Daoy (cell line): ENCODE measurements at regions not wholly inside any gene's neighbourhood (a gene's known extent, or its start where the extent isn't known, plus 50 kb on each side); places are given as distances from the start of the nearest gene placed in this dataset.

ENCODE experiments used
- DNase-seq: peaks from one replicate; pipeline ENCODE4 v3.0.0-alpha.2; 2015; ENCODE audit warnings: low read depth

- no peak for DNase-seq
These were observed 254.6 kb upstream of the MAN1A1 start for GRCh38 chr6:119604124-119604523.

DNA sequence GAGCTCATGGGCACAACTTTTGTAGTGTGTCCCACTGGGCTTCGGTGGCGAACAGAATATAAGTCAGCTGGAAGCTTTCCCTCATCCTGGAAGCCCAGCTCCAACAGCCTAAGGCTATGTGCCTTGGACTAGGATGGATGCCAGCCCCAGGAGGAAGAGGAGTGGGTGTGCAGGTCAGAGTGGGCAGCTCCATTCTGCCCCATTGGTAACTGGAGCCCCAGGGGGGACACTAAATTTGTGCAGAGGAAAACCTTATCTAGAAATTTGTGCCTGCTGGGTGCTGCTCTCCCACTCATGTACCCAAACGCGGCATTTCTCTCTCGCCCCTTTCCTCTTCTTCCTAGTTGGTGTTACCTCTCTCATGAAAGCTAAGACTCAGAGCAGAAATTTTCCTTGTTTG lies 253.9 kb upstream of the MAN1A1 start:
- no peak for DNase-seq

DNA sequence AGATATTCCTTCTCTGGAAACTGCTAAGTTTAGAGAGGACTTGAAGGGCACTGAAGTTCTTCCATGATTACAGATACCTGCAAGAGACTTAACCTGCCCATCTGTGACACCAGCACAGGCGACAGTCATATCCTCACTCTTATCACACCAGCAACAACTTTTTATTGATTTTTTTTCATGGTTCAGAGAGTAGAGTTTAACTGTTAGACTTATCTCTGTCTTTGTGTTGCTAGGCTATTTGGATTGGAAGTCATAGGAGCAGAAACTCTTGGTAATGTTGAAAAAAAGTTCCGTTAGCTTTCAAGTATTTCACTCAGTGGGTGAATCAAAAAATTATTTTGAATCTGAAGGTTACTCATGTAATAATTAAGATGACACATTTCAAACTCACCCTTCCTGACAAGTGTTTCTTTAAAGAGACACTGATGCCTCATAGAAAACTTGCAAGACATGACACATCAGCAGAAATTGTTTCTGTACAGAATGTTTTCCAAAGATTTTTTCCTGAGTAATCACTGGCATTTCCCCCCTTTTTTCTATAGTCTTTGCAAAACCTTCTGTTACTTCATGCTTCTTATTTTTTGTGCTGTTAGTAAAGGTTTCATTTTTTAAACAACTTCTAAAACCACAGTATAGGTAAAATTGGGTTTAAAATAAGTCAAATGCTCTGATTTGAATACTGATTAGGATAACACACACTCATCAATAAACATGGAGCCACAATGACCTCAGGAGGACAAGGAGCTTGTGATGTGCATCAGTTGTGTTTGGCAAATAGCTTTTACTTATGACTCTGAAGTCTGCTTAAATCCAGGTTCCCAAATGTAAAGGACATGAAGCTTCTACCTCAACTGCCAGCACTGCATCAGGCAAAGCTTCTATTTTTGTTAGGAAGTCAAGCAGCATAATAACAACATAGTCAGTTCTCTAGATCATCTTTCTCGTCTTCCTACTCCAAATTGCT lies 252.9 kb upstream of the MAN1A1 start:
- no peak for DNase-seq

DNA sequence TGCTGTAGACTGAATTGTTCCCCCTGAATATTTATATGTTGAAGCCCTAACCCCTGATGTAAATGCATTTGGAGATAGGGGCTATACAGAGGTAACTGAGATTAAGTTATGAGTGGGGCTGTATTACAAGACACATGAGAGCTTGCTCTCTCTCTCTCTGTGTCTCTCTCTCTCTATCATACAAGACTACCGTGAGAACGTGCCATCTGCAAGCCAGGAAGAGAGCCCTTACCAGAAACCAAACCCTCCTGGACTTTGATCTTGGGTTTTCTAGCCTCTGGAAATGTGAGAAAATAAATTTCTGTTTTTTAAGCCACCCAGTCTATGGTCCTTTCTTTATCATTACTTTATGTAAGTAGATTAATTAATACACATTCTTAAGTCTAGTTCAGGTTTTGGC lies 249.3 kb upstream of the MAN1A1 start:
- DNase-seq, result no peak

DNA sequence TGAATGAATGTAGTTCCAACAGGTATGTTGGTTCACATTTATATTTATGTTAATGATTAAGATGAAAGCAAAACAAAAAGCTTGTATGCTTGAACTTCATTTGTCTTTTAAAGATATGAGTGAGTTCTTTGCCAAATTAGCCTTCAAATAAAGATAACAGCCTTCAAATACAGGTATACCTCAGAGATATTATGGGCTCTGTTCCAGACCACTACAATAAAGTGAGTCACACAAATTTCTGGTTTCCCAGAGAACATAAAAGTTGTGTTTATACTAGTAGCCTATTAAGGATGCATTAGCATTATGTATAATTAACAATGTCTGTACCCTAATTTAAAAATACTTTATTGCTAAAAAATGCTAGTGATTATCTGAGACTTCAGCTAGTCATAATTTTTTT lies 245.3 kb upstream of the MAN1A1 start:
- DNase-seq, result no peak

- DNase-seq, result no peak
These were observed 241.7 kb upstream of the MAN1A1 start for GRCh38 chr6:119591235-119591634.

DNA sequence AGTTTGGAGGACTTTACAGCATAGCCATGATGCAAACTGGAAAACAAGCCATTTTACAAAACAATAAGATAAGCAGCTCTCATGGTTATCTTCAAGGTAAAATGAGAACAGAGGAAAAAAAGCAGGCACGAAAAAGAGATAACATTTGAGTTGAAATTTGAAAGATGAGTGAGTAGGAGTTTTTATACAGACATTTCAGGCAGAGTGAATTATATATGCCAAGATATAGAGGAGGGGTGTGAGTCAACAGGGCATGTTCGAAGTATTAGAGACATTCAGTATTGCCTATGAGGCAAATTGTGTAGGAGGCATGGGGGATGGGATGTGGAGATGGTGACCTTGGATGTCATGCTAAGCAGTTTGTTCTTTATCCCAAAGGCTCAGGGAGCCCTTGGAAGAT lies 240.5 kb upstream of the MAN1A1 start:
- no peak for DNase-seq

- peak; percentile 44 for DNase-seq
These were observed 238.0 kb upstream of the MAN1A1 start for GRCh38 chr6:119587537-119587936.

DNA sequence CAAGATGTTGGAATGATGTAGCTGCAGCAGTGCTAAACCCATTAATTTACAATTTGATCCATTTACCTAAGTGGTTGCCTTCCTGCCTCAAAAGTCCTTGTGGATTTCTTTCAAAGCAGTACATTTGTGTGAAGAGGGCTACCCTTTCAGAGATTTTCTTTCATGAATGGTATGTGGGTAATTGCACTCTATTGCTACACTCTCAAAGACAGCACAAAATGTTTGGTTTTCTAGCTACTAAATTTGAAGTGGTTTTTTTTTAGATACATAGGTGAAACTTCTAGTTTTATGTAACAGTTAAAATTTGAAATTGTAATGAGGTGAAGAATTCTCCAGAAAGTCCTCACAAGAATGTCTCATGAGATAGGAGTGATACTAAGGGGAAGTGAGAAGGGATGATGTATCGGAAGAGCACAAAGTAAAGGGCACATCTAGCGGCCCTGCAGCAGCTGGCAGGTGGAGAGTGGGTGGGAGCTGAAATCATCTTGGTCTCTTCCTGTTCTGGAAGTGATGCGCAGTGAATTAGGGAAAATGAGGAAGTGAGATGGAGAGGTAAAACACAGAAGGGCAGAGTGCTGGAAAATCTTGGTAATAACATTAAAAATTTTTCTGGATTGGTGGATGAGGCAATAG lies 236.8 kb upstream of the MAN1A1 start:
- no peak for DNase-seq

GRCh38 chr6:119584088-119584487 lies 234.5 kb upstream of the MAN1A1 start:
- DNase-seq, result no peak

DNA sequence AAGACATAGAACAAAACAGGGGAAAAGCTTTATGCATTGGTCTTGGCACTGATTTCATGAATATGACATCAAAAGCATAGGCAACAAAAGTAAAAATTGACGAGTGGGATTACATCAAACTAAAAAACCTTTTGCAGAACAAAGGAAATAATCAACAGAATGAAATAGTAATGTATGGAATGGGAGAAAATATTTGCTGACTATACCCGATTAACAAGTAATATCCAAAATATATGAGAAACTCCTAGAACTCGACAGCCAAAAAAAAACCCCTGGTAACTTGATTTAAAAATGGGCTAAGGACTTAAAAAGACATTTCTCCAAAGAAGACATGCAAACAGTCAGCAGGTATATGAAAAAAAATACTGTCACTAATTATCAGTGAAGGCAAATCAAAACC lies 231.7 kb upstream of the MAN1A1 start:
- DNase-seq, result no peak

DNA sequence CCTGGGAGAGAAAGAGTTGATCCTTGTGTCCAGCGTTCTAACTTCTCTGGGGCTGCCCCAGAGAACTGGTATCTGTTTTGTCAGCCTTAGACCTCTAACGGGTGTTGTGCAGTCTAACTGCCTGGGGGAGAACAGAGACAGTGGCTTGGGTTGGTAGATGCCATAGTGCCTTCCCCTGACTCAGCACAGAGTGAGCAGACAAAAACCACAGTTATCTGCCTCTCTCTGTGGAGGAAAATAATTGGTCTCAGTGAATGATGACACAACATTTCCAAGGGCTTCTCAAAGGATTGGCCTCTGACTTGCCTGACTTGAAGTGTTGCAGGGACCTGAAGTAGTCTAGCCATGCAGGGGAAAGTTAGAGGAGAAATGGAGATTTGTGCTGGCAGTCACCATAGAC lies 226.2 kb upstream of the MAN1A1 start:
- peak; percentile 62 for DNase-seq

DNA sequence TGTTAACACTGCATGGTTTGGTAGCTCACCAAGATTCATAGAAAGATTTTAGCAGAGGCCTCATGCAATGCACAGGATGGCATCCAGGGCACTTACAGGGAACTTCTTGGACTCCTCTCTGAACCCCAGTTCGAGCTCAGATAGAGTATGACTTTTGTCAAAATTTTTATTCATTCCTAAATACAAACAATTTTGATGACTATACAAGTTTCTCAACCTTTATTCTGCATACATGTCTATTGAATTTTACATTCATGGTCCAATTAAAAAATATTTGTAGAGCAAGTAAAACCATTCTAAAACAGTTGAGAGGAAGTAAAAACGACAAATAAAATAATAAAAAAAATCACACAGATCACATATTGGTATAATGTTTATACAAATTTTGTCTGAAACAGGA lies 219.0 kb upstream of the MAN1A1 start:
- no peak for DNase-seq

DNA sequence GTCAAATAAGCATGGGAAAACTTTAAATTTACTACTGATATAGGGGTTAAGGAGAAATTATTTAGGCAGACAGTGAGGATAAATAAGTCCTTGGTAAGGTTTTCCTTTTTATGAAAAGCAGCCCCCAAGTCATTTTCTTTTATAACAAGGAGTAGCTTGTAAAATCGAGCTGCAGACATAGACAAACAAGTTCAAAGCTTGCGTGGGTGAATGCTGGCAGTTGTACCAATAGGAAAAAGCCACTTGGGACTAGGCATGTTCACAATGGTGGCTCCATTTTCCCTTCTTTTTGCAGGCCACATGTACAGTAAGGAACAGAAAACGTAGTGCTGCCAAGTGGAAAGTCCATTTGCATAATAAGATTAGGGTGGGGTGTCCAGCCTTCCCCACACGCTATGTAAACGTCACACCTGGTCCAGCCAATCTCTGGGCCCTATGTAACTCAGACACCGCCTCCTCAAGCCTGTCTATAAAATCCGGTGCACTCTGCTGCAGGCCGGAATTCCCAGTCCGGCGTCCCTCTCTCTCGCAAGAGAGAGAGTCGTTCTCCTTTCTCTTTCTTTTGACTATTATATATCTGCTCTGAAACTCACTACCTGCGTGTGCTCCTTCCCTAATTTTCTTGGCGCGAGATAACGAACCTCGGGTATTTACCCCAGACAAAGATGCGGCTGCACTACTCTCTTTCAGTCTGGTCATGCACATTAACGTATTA lies 217.1 kb upstream of the MAN1A1 start:
- DNase-seq, result peak; percentile 82

GRCh38 chr6:119565893-119566292 lies 216.3 kb upstream of the MAN1A1 start:
- no peak for DNase-seq

GRCh38 chr6:119562168-119562567 lies 212.6 kb upstream of the MAN1A1 start:
- DNase-seq, result no peak

GRCh38 chr6:119559586-119559985 lies 210.0 kb upstream of the MAN1A1 start:
- DNase-seq, result no peak

DNA sequence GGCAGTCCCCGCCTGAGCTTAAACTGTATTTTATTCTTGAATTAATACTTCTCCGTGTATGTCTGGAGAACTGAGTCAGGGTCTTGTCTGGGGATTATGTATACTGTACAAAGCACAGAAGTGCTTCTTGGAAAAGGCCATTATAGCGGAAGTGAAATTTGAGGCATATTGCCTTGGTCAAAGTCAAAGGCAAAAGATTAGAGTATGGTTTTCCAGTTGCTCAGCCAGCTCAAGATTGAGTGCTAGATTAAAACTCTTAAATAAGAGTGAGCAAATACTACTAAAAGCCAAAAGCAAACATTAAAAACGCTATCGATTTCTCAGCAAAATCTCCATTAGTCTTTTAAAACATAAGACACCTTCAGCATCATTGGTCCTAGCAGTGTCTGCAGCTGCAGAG lies 207.7 kb upstream of the MAN1A1 start:
- DNase-seq, result no peak

GRCh38 chr6:119552021-119552420 lies 202.5 kb upstream of the MAN1A1 start:
- no peak for DNase-seq

- no peak for DNase-seq
These were observed 197.5 kb upstream of the MAN1A1 start for GRCh38 chr6:119547024-119547423.

- DNase-seq, result no peak
These were observed 195.7 kb upstream of the MAN1A1 start for GRCh38 chr6:119545245-119545644.

- no peak for DNase-seq
These were observed 195.0 kb upstream of the MAN1A1 start for GRCh38 chr6:119544325-119545175.
